ENCODE measurements at regions not wholly inside any gene's neighbourhood (a gene's known extent, or its start where the extent isn't known, plus 50 kb on each side); places are given as distances from the start of the nearest gene placed in this dataset.

- Mint-ChIP-seq H3K4me3 (no peak overlapping the region), H3K27me3 (peaks cover 0 to 2% of the 10 kb centered on the region in 2 donors), H3K36me3 (no peaks in the 10 kb centered on the region), H3K27ac (no peak overlapping the region), H3K4me1 (ENCODE audit: low read depth in 2 of 2) (no peaks in the 10 kb centered on the region), H3K9me3 (no peaks in the 10 kb centered on the region)
- ATAC-seq (no peak), DNase-seq (ENCODE audit: low spot score) (no peak)
These were observed 243.6 kb upstream of the SORL1-AS1 start for GRCh38 chr11:121696177-121696871.

DNA sequence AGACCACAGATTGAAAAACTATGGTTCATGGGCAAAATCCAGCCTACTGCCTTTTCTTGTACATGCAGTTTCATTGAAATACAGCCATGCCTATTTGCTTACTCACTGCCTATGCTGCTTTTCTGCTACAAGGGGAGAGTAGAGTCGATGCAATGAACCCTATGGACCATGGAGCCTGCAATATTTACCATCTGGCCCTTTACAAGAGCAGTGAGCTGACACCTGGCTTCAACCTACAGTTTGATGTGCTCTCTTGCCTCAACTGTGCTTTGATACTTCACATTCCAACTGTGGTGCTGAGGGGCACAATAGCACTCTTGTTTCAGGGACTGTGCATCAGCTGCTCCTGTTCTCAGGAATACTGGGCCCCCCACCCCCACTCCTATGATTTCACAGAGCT lies 239.5 kb upstream of the SORL1-AS1 start:
- H3K27me3 Mint-ChIP-seq = peaks cover 3 to 7% of the 10 kb centered on the region in 2 donors
- H3K27ac Mint-ChIP-seq = no peak overlapping the region
- no peak overlapping the region for H3K4me3 Mint-ChIP-seq
- no peaks in the 10 kb centered on the region for H3K4me1 Mint-ChIP-seq (ENCODE audit: low read depth in 2 of 2)
- no peak for ATAC-seq
- no peaks in the 10 kb centered on the region for H3K9me3 Mint-ChIP-seq
- peaks cover 4% of the 10 kb centered on the region for H3K36me3 Mint-ChIP-seq
- no peak for DNase-seq (ENCODE audit: low spot score)

GRCh38 chr11:121688860-121689614 lies 236.3 kb upstream of the SORL1-AS1 start:
- no peak overlapping the region for H3K4me3 Mint-ChIP-seq
- H3K36me3 Mint-ChIP-seq = peaks cover 6% of the 10 kb centered on the region
- no peak for ATAC-seq
- no peak overlapping the region for H3K27ac Mint-ChIP-seq
- no peaks in the 10 kb centered on the region for H3K9me3 Mint-ChIP-seq
- H3K27me3 Mint-ChIP-seq = peaks cover 5 to 6% of the 10 kb centered on the region in 2 donors
- no peak for DNase-seq (ENCODE audit: low spot score)
- H3K4me1 Mint-ChIP-seq (ENCODE audit: low read depth in 2 of 2) = no peaks in the 10 kb centered on the region

DNA sequence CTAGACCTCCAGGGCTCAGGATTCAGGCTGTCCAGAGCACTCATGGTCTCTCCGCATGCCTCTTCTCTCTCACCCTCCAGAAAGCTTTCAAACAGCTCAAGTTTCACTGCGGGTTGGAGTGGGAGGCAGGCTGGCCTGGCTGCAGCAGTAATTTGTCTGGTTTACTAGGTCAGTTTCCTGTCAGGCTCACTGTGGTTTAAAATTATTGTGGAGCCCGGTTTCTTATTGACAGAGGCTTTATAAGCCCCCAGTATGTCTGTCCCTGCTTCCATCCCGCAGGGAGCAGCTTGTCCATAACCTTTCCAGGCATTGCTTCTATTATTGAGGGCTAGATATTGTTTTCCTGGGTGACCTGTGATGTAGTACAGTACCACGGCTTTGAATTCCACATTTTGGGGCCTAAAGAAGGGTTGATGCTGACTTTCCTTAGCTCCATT lies 235.3 kb upstream of the SORL1-AS1 start:
- Mint-ChIP-seq H3K27me3 (peaks cover 5 to 6% of the 10 kb centered on the region in 2 donors), H3K4me3 (no peak overlapping the region), H3K4me1 (ENCODE audit: low read depth in 2 of 2) (no peaks in the 10 kb centered on the region), H3K9me3 (no peaks in the 10 kb centered on the region), H3K36me3 (peaks cover 6% of the 10 kb centered on the region), H3K27ac (no peak overlapping the region)
- DNase-seq (ENCODE audit: low spot score) (no peak), ATAC-seq (no peak)

DNA sequence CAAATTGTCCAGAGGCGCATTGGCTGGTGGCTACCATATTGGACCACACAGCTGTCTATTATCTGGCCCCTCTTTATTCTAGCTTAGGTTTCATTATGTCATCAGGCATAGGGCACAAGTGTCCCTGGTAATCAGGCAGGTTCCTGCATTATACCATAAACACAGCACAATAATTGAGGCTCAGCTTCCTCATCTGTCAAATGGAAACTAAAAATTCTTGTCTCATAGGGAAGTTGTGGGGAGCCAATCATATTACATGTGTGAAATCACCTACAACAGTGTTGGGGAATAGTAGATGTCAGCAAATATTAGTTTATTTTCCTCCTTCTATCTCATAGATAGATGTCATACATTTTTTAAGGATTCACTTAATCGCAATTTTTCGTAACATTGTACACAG lies 231.0 kb upstream of the SORL1-AS1 start:
- peaks cover 5 to 8% of the 10 kb centered on the region in 2 donors for H3K27me3 Mint-ChIP-seq
- no peak overlapping the region for H3K4me3 Mint-ChIP-seq
- H3K4me1 Mint-ChIP-seq (ENCODE audit: low read depth in 2 of 2) = no peaks in the 10 kb centered on the region
- DNase-seq (ENCODE audit: low spot score) (no peak), ATAC-seq (no peak)
- H3K27ac Mint-ChIP-seq = no peak overlapping the region
- peaks cover 6% of the 10 kb centered on the region for H3K36me3 Mint-ChIP-seq
- H3K9me3 Mint-ChIP-seq = no peaks in the 10 kb centered on the region

Data from natural killer cell treated with Interleukin-12 subunit alpha and Interleukin-12 subunit beta and Interleukin-15 and Interleukin-18, amount 100 ng/mL, for 72 hours (primary cell).